Hepatic stellate cell (primary cell): ENCODE measurements at regions not wholly inside any gene's neighbourhood (a gene's known extent, or its start where the extent isn't known, plus 50 kb on each side); places are given as distances from the start of the nearest gene placed in this dataset.

ENCODE experiments used
- DNase-seq: peaks from one replicate; pipeline ENCODE4 v3.0.0; 2011; ENCODE audit warnings: low spot score

- DNase-seq = no peak
Measured at GRCh38 chr17:79314617-79315357, 240.2 kb downstream of the ENGASE start.

- no peak for DNase-seq
Measured at GRCh38 chr17:79311373-79311772, 236.7 kb downstream of the ENGASE start.

- DNase-seq = no peak
Measured at GRCh38 chr17:79306424-79307318, 232.0 kb downstream of the ENGASE start.

- no peak for DNase-seq
Measured at GRCh38 chr17:79305768-79306423, 231.3 kb downstream of the ENGASE start.

GRCh38 chr17:79305376-79305767 is 230.7 kb downstream of the ENGASE start:
- no peak for DNase-seq

GRCh38 chr17:79304884-79305283 is 230.3 kb downstream of the ENGASE start:
- no peak for DNase-seq

GRCh38 chr17:79303641-79304205 is 229.1 kb downstream of the ENGASE start:
- DNase-seq = no peak

- DNase-seq = no peak
Measured at GRCh38 chr17:79301469-79301868, 226.8 kb downstream of the ENGASE start.

GRCh38 chr17:79299349-79299748 is 224.7 kb downstream of the ENGASE start:
- DNase-seq = no peak

- no peak for DNase-seq
Measured at GRCh38 chr17:79298799-79299198, 224.2 kb downstream of the ENGASE start.

- DNase-seq = no peak
Measured at GRCh38 chr17:79296243-79296642, 221.6 kb downstream of the ENGASE start.

- DNase-seq = no peak
Measured at GRCh38 chr17:79295307-79295706, 220.7 kb downstream of the ENGASE start.

GRCh38 chr17:79294459-79295071 is 219.9 kb downstream of the ENGASE start:
- no peak for DNase-seq

GRCh38 chr17:79292501-79292900 is 217.9 kb downstream of the ENGASE start:
- DNase-seq = no peak

GRCh38 chr17:79291391-79291790 is 216.8 kb downstream of the ENGASE start:
- DNase-seq = no peak

GRCh38 chr17:79290726-79291125 is 216.1 kb downstream of the ENGASE start:
- no peak for DNase-seq

- DNase-seq = no peak
Measured at GRCh38 chr17:79288950-79289349, 214.3 kb downstream of the ENGASE start.

GRCh38 chr17:79286440-79286839 is 211.8 kb downstream of the ENGASE start:
- no peak for DNase-seq

GRCh38 chr17:79285973-79286372 is 211.3 kb downstream of the ENGASE start:
- DNase-seq = no peak

GRCh38 chr17:79282294-79282693 is 207.7 kb downstream of the ENGASE start:
- DNase-seq = no peak

- no peak for DNase-seq
Measured at GRCh38 chr17:79281803-79282202, 207.2 kb downstream of the ENGASE start.
